ENCODE measurements at regions not wholly inside any gene's neighbourhood (a gene's known extent, or its start where the extent isn't known, plus 50 kb on each side); places are given as distances from the start of the nearest gene placed in this dataset.

- no peak for DNase-seq (ENCODE audit: low read depth)
These were observed 137.9 kb upstream of the MAP9 start for GRCh38 chr4:155514628-155515027.

GRCh38 chr4:155512817-155513216, 136.1 kb upstream of the MAP9 start:
- no peak for DNase-seq (ENCODE audit: low read depth)

- no peak for DNase-seq (ENCODE audit: low read depth)
These were observed 135.3 kb upstream of the MAP9 start for GRCh38 chr4:155512046-155512445.

DNA sequence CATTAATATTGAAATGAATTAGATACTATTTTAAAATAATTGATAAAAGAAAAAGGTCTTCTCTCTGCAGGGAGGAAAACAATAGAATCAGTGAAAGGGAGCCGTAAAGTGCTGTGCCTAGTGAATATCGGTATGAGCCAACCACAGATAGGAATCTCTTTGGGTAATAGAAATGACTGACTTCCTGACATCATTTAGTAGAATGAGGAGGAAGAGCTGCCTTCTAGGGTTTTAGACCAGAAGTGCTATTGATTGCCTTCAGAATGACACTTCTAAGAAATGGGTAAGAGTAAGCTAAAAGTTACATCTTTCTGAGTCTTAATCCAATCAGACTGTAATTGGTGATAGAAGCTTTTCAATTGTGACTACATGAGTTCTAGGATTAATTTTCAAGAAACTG, 134.0 kb upstream of the MAP9 start:
- no peak for DNase-seq (ENCODE audit: low read depth)

DNA sequence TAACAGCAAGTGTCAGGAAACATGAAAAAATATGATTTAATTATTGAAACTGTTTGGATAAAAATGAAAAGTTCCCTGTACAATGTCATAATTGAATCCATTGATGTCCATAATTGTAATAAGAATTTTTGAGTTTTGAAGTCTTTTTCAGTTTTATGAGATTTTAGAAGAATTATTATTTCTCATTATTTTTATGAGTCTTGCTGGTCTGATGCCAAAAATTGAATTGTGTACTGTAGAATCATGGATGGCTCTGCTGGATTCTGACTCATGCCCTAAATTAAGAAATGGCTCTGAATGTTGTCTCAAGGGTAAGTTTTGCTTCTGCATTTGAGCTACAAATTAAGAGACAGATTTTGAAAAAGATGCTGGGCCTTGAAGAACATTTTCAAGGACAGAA, 132.8 kb upstream of the MAP9 start:
- DNase-seq (ENCODE audit: low read depth), result no peak

DNA sequence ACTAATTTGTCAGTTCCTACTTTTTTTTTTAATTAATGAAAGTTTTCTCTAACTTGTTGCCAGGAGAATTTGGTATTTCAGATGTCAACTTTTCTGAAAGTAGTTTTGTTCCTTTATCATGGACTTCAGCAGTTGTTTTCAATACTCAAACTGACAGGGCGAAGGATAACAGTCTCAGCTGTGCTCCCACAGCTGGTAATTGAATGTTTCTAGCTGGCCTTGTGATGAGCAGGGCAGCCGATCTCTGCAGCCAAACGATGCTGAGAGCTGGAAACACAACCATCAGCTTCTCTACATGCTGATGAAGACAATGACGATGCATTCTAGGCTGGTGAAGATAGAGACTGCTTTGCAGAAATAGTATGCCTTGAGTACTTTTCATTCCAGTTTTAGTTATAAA, 130.0 kb upstream of the MAP9 start:
- DNase-seq (ENCODE audit: low read depth), result no peak

- DNase-seq (ENCODE audit: low read depth), result no peak
These were observed 128.6 kb upstream of the MAP9 start for GRCh38 chr4:155505321-155505720.

GRCh38 chr4:155497306-155497705, 120.5 kb upstream of the MAP9 start:
- DNase-seq (ENCODE audit: low read depth), result no peak

DNA sequence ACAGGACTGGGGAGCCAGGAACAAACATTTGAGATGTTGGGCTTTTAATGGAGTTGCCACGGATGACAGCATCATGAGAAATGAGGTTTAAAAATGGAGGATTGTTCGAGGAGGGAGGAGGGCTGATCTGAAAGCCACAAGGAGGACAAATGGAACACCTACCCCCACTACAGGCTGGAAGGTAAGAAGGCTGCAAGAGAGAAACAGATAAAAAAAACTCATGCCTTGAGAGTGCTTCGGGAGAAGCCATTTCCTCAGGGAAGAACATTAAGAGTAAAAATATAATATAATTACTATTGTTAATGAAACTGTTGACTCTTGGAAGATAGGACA, 119.5 kb upstream of the MAP9 start:
- no peak for DNase-seq (ENCODE audit: low read depth)

GRCh38 chr4:155495572-155496293, 119.0 kb upstream of the MAP9 start:
- DNase-seq (ENCODE audit: low read depth), result no peak

DNA sequence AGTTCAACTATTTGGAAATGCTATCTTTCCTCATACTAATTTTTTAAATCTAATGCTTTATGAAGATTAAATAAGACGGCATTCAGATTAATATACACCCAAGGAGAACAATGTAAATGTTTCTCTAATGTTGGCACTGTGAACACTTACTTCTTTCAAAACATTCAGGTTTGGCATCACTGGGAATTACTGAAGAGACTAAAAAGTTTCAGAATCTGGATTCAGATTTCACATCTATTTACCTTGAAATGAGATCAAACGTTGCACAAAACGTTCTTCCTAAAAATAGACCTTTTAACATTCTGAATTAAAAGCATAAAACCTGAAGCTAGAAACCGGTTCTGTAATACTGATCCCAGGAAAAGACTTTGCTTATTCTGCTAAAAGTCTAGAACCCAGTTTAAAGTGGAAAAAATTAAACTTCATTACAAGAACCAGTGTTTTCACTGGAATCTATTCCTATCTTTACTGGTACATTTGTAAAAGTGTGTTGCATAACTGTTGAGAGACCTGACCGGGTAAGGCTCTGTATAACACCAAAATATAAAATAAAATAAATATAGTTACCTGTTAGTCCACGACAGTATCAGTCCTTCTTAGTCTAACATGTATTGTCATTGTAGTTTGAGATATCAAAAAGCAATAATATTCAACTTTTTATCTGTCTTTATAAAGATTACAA, 117.4 kb upstream of the MAP9 start:
- DNase-seq (ENCODE audit: low read depth), result no peak

DNA sequence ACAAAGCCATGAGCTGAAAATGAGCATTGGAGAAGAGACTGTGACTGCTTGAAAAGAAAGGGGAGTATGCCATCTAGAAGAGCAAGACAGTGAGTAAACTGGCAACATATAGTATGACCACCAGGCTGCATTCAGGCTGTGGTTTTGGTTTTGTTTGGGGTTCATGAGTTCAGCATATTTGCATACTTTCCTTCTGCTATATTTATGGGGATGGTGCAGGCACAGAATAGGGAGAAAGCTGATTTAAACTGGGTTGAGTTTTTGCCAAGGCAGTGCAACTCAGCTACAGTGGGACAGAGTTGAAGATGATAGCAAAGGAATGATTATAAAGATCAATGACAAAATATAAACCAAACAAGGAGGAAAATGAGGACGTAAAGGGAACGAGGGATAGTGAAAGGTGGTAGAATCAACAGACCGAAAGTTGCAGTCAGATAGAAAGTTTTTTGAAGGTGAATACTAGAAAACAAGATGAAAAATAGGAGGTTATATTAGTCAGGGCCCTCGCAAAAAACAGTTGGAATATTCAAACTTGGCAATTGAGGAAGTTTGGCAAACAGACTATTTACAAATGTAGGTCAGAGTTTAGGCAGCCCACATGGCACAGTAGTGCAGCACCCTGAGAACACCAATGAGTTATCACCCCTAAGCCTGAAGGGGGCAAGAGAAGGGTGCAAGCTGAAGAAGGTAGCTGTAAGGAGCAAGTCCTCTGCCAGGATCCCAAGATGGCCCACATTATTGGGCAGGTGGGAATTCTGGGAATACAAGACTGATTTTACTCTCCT, 114.8 kb upstream of the MAP9 start:
- DNase-seq (ENCODE audit: low read depth), result no peak

DNA sequence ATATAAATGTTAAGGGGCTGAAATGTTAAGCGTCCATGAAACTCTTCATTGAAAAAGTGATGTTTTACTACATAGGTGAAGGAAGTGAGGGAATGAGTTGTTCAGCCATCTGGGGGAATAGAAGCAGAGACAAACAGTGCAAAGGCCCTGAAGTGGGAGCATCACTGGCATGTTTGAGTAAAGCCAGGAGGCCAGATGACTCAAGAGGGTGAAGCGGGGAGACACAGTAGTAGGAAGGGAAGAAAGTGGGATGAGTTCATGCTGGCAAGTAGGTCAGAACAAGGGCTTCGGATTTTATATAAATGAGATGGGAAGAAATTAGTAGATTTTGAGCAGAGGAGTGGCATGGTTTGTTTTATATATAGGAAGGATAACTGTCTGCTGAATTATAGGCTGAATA, 112.5 kb upstream of the MAP9 start:
- DNase-seq (ENCODE audit: low read depth), result no peak

GRCh38 chr4:155488691-155489090, 111.9 kb upstream of the MAP9 start:
- no peak for DNase-seq (ENCODE audit: low read depth)

DNA sequence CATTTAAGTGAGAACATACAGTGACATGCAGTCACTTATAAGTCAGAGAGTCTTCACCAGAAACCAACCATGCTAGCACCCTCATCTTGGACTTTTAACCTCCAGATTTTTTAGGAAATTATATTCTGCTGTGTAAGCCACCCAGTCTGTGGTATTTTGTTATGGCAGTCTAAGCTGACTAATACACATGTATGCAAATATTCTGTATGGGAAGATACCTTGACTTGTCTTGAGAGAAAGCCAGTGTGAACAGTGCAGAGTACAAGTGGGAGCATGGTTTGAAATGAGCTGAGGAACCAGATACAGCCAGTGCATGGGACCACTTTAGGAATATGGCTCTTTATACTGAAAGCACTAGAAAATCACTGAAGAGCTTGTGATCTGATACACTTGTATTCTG, 110.4 kb upstream of the MAP9 start:
- DNase-seq (ENCODE audit: low read depth), result no peak

- DNase-seq (ENCODE audit: low read depth), result no peak
These were observed 104.4 kb upstream of the MAP9 start for GRCh38 chr4:155481150-155481549.

GRCh38 chr4:155479835-155480234, 103.1 kb upstream of the MAP9 start:
- no peak for DNase-seq (ENCODE audit: low read depth)

GRCh38 chr4:155478336-155478835, 101.6 kb upstream of the MAP9 start:
- DNase-seq (ENCODE audit: low read depth), result no peak

- no peak for DNase-seq (ENCODE audit: low read depth)
These were observed 98.0 kb upstream of the MAP9 start for GRCh38 chr4:155474758-155475157.

- no peak for DNase-seq (ENCODE audit: low read depth)
These were observed 96.8 kb upstream of the MAP9 start for GRCh38 chr4:155473420-155474095.

GRCh38 chr4:155468282-155468681, 91.5 kb upstream of the MAP9 start:
- DNase-seq (ENCODE audit: low read depth), result no peak

DNA sequence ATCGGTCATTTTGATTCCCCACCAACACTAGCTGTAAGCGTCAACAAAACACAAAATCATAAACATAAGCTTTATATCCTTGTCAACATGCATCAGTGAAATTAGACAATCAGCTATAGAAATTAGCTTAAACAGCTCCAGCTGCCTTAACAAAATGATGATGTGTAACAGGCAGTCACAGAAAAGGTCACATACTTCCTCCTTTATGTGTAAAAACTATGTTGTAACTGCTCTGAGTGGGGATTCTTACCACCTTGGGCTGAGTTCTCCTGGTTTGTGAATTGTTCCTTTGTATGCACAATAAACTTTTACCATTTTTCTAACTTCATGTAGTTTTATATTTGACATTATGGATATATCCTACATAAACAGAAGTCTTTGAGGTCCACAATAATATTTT, 73.9 kb upstream of the MAP9 start:
- no peak for DNase-seq (ENCODE audit: low read depth)
